GM18508 (cell line): ENCODE measurements at regions not wholly inside any gene's neighbourhood (a gene's known extent, or its start where the extent isn't known, plus 50 kb on each side); places are given as distances from the start of the nearest gene placed in this dataset.
"Not testable (repeated sequence)": the region's sequence is repeated elsewhere in the genome, so short reads cannot be mapped to it uniquely, and the experiment has no call there.

ENCODE experiments used
- ATAC-seq: cut with Tn5 transposase; IDR thresholded peaks from one replicate; pipeline ENCODE4 v1.9.1; 2021; ENCODE audit warnings: moderate number of reproducible peaks; ENCODE audit not compliant: insufficient read depth, unreplicated experiment

GRCh38 chr2:14750433-14750832 is 117.9 kb downstream of the LRATD1 start:
- no peak for ATAC-seq

- ATAC-seq: no peak
These were observed 119.1 kb downstream of the LRATD1 start for GRCh38 chr2:14751581-14751980.

DNA sequence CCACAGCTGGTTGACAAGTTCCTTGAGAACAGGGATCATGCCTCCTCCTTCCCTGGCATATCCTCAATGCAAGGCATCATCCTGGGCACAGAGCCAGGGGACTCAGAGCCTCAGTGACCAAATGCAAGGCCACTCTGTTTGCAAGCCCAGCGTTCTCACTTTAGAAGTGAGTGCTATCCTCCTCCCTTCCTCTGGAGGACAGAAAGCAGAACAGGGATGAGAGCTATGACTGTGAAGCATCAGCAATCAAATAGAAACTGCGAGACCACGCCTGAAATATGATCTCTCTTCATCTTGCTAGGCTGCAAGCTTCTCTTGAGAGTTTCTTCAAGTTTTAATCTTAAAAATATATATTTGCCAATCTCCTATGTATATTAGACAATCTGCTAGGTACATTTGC is 119.8 kb downstream of the LRATD1 start:
- no peak for ATAC-seq

- no peak for ATAC-seq
These were observed 123.6 kb downstream of the LRATD1 start for GRCh38 chr2:14756122-14756541.

DNA sequence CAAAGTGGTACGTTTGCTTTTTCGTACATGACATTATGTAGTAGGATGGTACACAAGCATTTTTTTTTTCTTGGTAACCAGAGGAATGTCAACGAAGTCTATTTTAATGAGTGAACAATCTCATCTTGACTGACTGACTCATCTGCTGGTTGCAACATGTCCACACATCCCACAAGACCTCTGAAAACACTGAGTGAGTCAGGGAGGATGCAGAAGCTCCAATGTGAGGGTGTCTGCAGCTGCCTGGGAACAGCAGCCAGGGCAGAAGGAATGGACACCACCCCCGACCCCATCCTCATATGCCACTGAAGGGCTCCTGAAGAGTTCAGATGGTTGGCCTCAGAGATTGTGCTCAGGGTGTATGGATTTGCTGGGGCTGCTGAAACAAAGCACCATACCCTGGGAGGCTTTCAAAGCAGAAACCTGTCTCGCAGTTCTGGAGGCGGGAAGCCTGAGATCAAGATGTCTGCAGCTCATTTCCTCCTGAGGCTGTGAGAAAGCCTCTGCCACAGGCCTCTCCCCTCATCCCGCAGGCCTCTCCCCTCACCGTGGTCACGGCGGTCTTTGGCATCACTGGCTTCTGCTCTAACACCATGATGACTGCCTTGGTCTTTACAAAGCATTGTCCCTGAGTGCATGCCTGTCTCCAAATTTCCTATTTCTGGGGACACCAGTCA is 124.6 kb downstream of the LRATD1 start:
- ATAC-seq: no peak

DNA sequence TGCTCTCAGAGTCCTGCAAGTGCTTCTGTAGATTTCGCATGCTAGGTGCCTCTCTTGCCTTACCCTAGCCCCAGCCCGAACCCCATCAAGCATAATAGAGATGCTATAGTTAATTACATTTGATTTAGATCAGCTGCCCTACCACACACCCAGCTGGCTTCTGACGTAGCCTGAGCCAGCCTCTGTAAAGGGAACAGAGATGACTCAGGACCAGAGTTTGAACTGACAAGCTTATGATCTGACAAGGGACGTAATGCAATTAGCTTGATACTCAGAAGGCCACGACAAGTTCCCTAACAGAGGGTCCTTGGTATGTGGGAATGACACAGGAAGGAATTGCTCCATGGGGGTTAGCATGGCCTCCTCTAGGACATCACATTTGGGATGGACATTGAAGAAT is 126.6 kb downstream of the LRATD1 start:
- no peak for ATAC-seq

DNA sequence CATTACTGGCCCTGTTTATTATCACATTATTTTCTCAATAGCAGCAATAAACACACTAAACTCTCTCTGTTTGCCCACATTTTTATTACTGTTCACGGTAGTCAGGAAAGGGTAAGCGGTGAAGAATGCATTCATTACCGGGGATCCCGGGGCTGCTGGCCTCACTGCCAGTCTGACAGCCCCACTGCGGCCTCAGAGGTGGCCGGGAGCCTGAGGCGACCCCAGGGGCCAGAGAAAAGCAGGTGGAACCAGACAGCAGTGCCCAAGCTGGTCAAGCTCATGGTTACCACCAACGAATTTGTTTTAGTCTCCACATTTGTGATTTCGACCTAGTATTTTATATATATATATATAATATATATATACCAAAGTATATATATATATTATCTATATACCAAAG is 127.7 kb downstream of the LRATD1 start:
- no peak for ATAC-seq

DNA sequence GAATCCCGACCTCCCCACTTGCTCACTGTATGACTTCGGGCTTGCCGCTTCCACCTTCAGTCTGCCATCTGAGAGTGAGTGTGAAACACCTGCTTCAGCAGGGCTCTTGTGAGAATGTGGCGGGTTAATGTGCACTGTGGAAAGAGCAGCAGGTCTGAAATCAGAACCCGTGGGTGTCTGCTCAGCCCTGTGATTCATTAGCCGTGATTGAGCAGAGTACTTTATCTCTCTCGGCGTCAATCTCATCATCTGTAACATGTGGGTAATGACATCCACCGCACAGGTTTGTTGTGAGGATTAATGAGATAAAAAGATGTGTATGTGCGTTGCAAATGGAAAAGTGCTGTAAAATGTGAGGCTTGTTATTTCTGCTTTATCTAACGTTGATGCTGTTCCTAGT is 128.6 kb downstream of the LRATD1 start:
- ATAC-seq: no peak

- ATAC-seq: no peak
These were observed 141.2 kb downstream of the LRATD1 start for GRCh38 chr2:14773696-14774095.

GRCh38 chr2:14774436-14774968 is 142.0 kb downstream of the LRATD1 start:
- no peak for ATAC-seq

- ATAC-seq: no peak
These were observed 143.7 kb downstream of the LRATD1 start for GRCh38 chr2:14776216-14776615.

DNA sequence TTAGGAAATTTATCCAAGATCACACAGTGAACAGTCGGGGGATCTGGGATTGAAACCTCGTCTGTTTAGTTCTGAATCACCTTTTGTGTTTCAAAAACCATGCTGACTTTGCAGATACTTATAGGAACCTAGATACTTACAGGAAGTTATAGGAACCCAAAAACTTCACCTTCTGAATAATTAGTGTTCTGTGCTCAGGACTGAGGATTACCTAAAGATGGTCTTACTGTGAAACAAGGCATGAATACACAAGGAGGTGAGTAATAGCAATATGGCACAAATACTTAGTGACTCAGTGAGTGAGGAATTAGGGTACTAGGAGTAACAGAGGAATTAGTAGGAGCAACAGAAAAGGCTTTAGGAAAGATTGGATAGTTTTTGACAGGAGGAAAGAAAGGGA is 145.5 kb downstream of the LRATD1 start:
- no peak for ATAC-seq

GRCh38 chr2:14779252-14779651 is 146.7 kb downstream of the LRATD1 start:
- ATAC-seq: no peak

GRCh38 chr2:14781142-14781541 is 148.6 kb downstream of the LRATD1 start:
- ATAC-seq: no peak

- not testable (repeated sequence) for ATAC-seq
These were observed 156.3 kb downstream of the LRATD1 start for GRCh38 chr2:14788814-14789213.

GRCh38 chr2:14790041-14790640 is 157.6 kb downstream of the LRATD1 start:
- no peak for ATAC-seq

- ATAC-seq: no peak
These were observed 171.5 kb downstream of the LRATD1 start for GRCh38 chr2:14803994-14804393.

DNA sequence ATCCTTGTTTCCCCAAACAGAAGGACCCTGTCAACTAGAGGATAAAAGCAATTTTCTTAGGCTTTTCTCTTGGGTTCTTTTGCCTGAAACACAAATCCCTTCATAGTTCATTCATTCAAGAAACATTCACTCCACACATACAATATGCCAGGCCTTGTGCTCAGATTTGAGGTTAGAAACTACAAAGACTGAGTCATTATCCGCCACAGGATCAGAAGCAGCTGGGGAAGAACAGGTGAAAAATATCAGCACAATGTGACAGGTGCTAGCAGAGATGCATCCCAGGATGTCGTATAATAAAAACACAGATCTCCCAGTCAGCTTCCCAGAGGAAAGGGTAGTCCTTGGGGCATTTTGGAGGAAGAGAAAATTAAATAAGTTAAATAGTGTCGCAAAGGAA is 172.4 kb downstream of the LRATD1 start:
- ATAC-seq: no peak

- ATAC-seq: no peak
These were observed 174.1 kb downstream of the LRATD1 start for GRCh38 chr2:14806613-14807012.

DNA sequence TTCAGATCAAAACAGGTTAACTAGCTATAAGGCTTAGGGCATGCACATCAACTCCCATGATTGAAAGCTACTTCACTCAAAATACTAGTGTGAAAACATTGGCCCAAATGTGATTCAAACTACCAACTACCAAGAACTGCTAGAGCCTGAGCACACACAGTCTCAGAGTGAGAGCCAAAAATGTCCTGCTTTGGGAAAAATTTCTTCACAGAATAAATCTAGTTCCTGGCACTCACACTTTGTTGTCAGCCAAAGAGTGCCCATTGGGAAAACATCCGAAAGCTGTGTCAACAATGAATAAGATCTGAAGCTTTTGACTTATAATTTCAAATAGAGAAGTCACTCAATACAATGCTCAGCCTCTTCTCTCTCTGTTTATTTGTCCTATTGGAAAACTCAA is 182.7 kb downstream of the LRATD1 start:
- no peak for ATAC-seq

- no peak for ATAC-seq
These were observed 183.8 kb downstream of the LRATD1 start for GRCh38 chr2:14816069-14817060.
